A549 (cell line): ENCODE measurements at regions not wholly inside any gene's neighbourhood (a gene's known extent, or its start where the extent isn't known, plus 50 kb on each side); places are given as distances from the start of the nearest gene placed in this dataset.

Experiments
- ATAC-seq, 2 experiments: fragments of 200-7000 bp in 1 of 2; fragments of >200 bp in 1 of 2; cut with Nextera tagmentation in 1 of 2; cut with Tn5 transposase in 1 of 2; 3 replicates each; pipeline versions ENCODE4 v1.8.0 to v1.9.1; 2018 to 2020; ENCODE audit warnings: mild to moderate bottlenecking in 1 of 2, moderate library complexity in 1 of 2
- CTCF ChIA-PET: fragments of 300-600 bp; sonication (Branson Sonifier 250); formaldehyde crosslinking; extraction: SDS; loops from one replicate; lab custom pipeline; 2021; ENCODE audit warnings: antibody characterized with exemption, inconsistent platforms; lab: Yijun Ruan, JAX
- POLR2A ChIA-PET: fragments of 350-600 bp; formaldehyde crosslinking; extraction: SDS; loops from one replicate; lab custom pipeline; 2021; ENCODE audit warnings: antibody characterized with exemption, inconsistent platforms; lab: Yijun Ruan, JAX
- DNase-seq, 2 experiments: peaks; one replicate each; pipeline versions ENCODE4 v3.0.0 to v3.0.0-alpha.2; 2011 to 2016; ENCODE audit warnings: low read depth in 1 of 2, low spot score in 1 of 2
- FAIRE-seq: peaks from 2 replicates; lab custom pipeline; 2011; peaks lifted over from hg19 to GRCh38; lab: Jason Lieb, UNC
- H3K27ac ChIP-seq, 2 experiments: fragments of >200 bp; sonication (Bioruptor Twin); formaldehyde crosslinking; 3 replicates each; pipeline ENCODE4 v1.5.1; 2016 to 2017
- H3K4me1 ChIP-seq: fragments of >200 bp; sonication (Bioruptor Twin); formaldehyde crosslinking; 3 replicates; pipeline ENCODE4 v1.6.1; 2016
- H3K4me2 ChIP-seq: fragments of >200 bp; sonication (Bioruptor Twin); formaldehyde crosslinking; 3 replicates; pipeline ENCODE4 v1.6.1; 2016
- H3K4me3 ChIP-seq: fragments of >200 bp; sonication (Bioruptor Twin); formaldehyde crosslinking; 3 replicates; pipeline ENCODE4 v1.5.1; 2016
- H3K9me3 ChIP-seq: fragments of >200 bp; sonication (Bioruptor Twin); formaldehyde crosslinking; 3 replicates; pipeline ENCODE4 v1.6.1; 2016
- BCL3 ChIP-seq: fragments of >200 bp; sonication (Bioruptor Twin); formaldehyde crosslinking; IDR thresholded peaks from 3 replicates; pipeline ENCODE4 v1.6.1; 2016
- CBX2 ChIP-seq: fragments of 200-600 bp; sonication (generic); IDR thresholded peaks from 2 replicates; pipeline ENCODE4 v1.6.1; 2016; ENCODE audit warnings: low read depth, mild to moderate bottlenecking, borderline replicate concordance
- CBX8 ChIP-seq: fragments of 200-600 bp; sonication (generic); IDR thresholded peaks from 2 replicates; pipeline ENCODE4 v1.6.1; 2016
- CEBPB ChIP-seq, 2 experiments: fragments of >200 bp in 1 of 2; sonication (Bioruptor Twin) in 1 of 2; formaldehyde crosslinking in 1 of 2; IDR thresholded peaks; 2 replicates each; pipeline ENCODE4 v1.6.1; 2012 to 2016
- EHMT2 ChIP-seq: fragments of 200-600 bp; sonication (generic); IDR thresholded peaks from 2 replicates; pipeline ENCODE4 v1.6.1; 2016; ENCODE audit warnings: antibody characterized with exemption, low read depth, mild to moderate bottlenecking, moderate library complexity
- ESRRA ChIP-seq: fragments of 150-350 bp; IDR thresholded peaks from 2 replicates; pipeline ENCODE4 v1.6.1; 2014; ENCODE audit warnings: mild to moderate bottlenecking, low read length, borderline replicate concordance
- HES2 ChIP-seq: fragments of >200 bp; sonication (Bioruptor Twin); formaldehyde crosslinking; IDR thresholded peaks from 2 replicates; pipeline ENCODE4 v1.6.1; 2016
- HEYL ChIP-seq: fragments of 250-450 bp; sonication (Bioruptor Pico); IDR thresholded peaks from 2 replicates; pipeline ENCODE4 v1.8.0; 2021; ENCODE audit warnings: mild to moderate bottlenecking, moderate library complexity
- HOXA7 ChIP-seq: fragments of 250-450 bp; sonication (Bioruptor Pico); IDR thresholded peaks from 2 replicates; pipeline ENCODE4 v1.5.0; 2020; ENCODE audit warnings: mild to moderate bottlenecking, moderate library complexity
- KDM5A ChIP-seq: fragments of 200-600 bp; sonication (generic); IDR thresholded peaks from 2 replicates; pipeline ENCODE4 v1.6.1; 2016; ENCODE audit warnings: antibody characterized with exemption, mild to moderate bottlenecking
- MAFK ChIP-seq: fragments of 450-650 bp; IDR thresholded peaks from 2 replicates; pipeline ENCODE4 v1.6.1; 2014; ENCODE audit not compliant: partially characterized antibody
- MYC ChIP-seq: IDR thresholded peaks from 2 replicates; pipeline ENCODE4 v1.6.1; 2012; ENCODE audit warnings: mild to moderate bottlenecking, inconsistent platforms, low read length, improper control_type of control experiment, borderline replicate concordance
- NFE2L2 ChIP-seq: fragments of 150-350 bp; conservative IDR thresholded peaks from 2 replicates; pipeline ENCODE4 v1.6.1; 2014; ENCODE audit warnings: low read length
- NPAS2 ChIP-seq: fragments of 250-450 bp; sonication (Bioruptor Pico); IDR thresholded peaks from 2 replicates; pipeline ENCODE4 v1.8.0; 2022; ENCODE audit warnings: mild to moderate bottlenecking, moderate library complexity, borderline replicate concordance
- NR3C1 ChIP-seq: fragments of >200 bp; sonication (Bioruptor Twin); formaldehyde crosslinking; IDR thresholded peaks from 3 replicates; pipeline ENCODE4 v1.6.1; 2017
- POLR2A ChIP-seq: IDR thresholded peaks from 2 replicates; pipeline ENCODE4 v1.6.1; 2012; ENCODE audit warnings: mild to moderate bottlenecking, low read length
- RAD21 ChIP-seq, 2 experiments: fragments of >200 bp in 1 of 2; sonication (Bioruptor Twin) in 1 of 2; formaldehyde crosslinking in 1 of 2; IDR thresholded peaks in 1 of 2; conservative IDR thresholded peaks in 1 of 2; 2 replicates in 1 of 2; 3 replicates in 1 of 2; pipeline ENCODE4 v1.6.1; 2012 to 2018; ENCODE audit warnings: inconsistent platforms in 1 of 2
- RCOR1 ChIP-seq: fragments of 150-350 bp; IDR thresholded peaks from 2 replicates; pipeline ENCODE4 v1.6.1; 2014; ENCODE audit warnings: antibody characterized with exemption, low read length, low read depth
- SREBF2 ChIP-seq: fragments of 450-650 bp; IDR thresholded peaks from 2 replicates; pipeline ENCODE4 v1.6.1; 2014; ENCODE audit warnings: mild to moderate bottlenecking, moderate library complexity
- TFCP2L1 ChIP-seq: fragments of 250-450 bp; sonication (Bioruptor Pico); IDR thresholded peaks from 2 replicates; pipeline ENCODE4 v1.5.0; 2021; ENCODE audit warnings: mild to moderate bottlenecking
- WGBS: methylation state at CpG from one replicate; pipeline ENCODE4 v1.1.6; 2017; ENCODE audit errors: missing lambda C conversion rate; 5-methylcytosine and 5-hydroxymethylcytosine counted together

GRCh38 chr14:89015016-89015415 is 190.6 kb downstream of the TTC8 start:
- ATAC-seq (no peak), DNase-seq (no peak), FAIRE-seq (no peak)
- ChIA-PET POLR2A (no interaction called here), CTCF (interaction anchor here (1.0 to 4.2 kb wide), 4 partner anchors 12 to 347 kb away, joined by 3 to 24 read pairs (median 6); no protein-coding TSS in a partner anchor)
- Histone ChIP-seq H3K4me1 (peaks cover 9% of the 10 kb centered on the region), H3K9me3 (no peaks in the 10 kb centered on the region), H3K27ac (no peak overlapping the region), H3K4me3 (no peak overlapping the region), H3K4me2 (no peak overlapping the region)
- WGBS = 64% methylated on average over 1 of the region's 1 CpG
- TF ChIP-seq ESRRA = no peak
- no peak for TF ChIP-seq BCL3
- peak in 1 of 2 experiments; percentile 38; a peak in 2 of 5 replicates for TF ChIP-seq RAD21 (conservative IDR thresholded peaks at IDR 0.05 in 1 of 2, IDR thresholded peaks at IDR 0.05 in 1 of 2)
- no peak for TF ChIP-seq SREBF2
- no peak for TF ChIP-seq NFE2L2

GRCh38 chr14:89017417-89017816 is 193.0 kb downstream of the TTC8 start:
- CTCF ChIA-PET = interaction anchor here (0.6 to 2.5 kb wide), 2 partner anchors 8 to 9 kb away, joined by 3 to 9 read pairs; no protein-coding TSS in a partner anchor
- FAIRE-seq (no peak), DNase-seq (no peak), ATAC-seq (0 out of 6 replicates have a peak, but pooled peaks of 1 of the 2 experiments have one; percentile 52)
- TF ChIP-seq NPAS2 (CRISPR knock-in tag) (no peak), CEBPB (IDR thresholded peaks at IDR 0.05) (0 out of 4 replicates have a peak, but pooled peaks have one; percentile 15 to 38)
- Histone ChIP-seq H3K27ac (no peak overlapping the region), H3K9me3 (no peaks in the 10 kb centered on the region), H3K4me3 (no peak overlapping the region), H3K4me2 (no peak overlapping the region), H3K4me1 (peaks cover 4% of the 10 kb centered on the region)
- 38% methylated on average over 4 of the region's 4 CpGs for WGBS
- POLR2A ChIA-PET = no interaction called here

GRCh38 chr14:89022274-89022673 is 197.8 kb downstream of the TTC8 start:
- Histone ChIP-seq H3K4me2 (no peak overlapping the region), H3K27ac (no peak overlapping the region), H3K4me1 (no peaks in the 10 kb centered on the region), H3K4me3 (no peak overlapping the region), H3K9me3 (0 out of 3 replicates have a peak, but pooled peaks cover 2% of the 10 kb centered on the region)
- TF ChIP-seq EHMT2 = no peak
- TF ChIP-seq POLR2A = no peak
- no peak for TF ChIP-seq HEYL (CRISPR knock-in tag)
- no peak for TF ChIP-seq CBX2
- no peak for TF ChIP-seq KDM5A
- TF ChIP-seq TFCP2L1 = no peak
- TF ChIP-seq MYC = no peak
- TF ChIP-seq HOXA7 (CRISPR knock-in tag) = no peak
- CTCF ChIA-PET = interaction anchor here (0.6 to 1.7 kb wide), 3 partner anchors 122 to 955 kb away, joined by 3 to 5 read pairs (median 3); partner anchors contain the start of gene EML5
- POLR2A ChIA-PET = no interaction called here
- WGBS = 43% methylated on average over 4 of the region's 4 CpGs
- FAIRE-seq (no peak), ATAC-seq (no peak), DNase-seq (no peak)

- FAIRE-seq (no peak), ATAC-seq (no peak), DNase-seq (no peak)
- H3K9me3 ChIP-seq = 0 out of 3 replicates have a peak, but pooled peaks cover 2% of the 10 kb centered on the region
- H3K27ac ChIP-seq = no peak overlapping the region
- H3K4me3 ChIP-seq = no peak overlapping the region
- CTCF ChIA-PET = interaction anchor here (5.6 kb wide), 1 partner anchor 14 kb away, joined by 47 read pairs; no protein-coding TSS in a partner anchor
- no peak for TF ChIP-seq MAFK
- TF ChIP-seq RCOR1 = no peak
- TF ChIP-seq HES2 = no peak
- TF ChIP-seq MYC = no peak
- TF ChIP-seq NR3C1 = no peak
- TF ChIP-seq CBX8 = no peak
- 76% methylated on average over 4 of the region's 4 CpGs for WGBS
- no peaks in the 10 kb centered on the region for H3K4me1 ChIP-seq
- POLR2A ChIA-PET = no interaction called here
- no peak overlapping the region for H3K4me2 ChIP-seq
Observed at GRCh38 chr14:89024691-89025090, 200.2 kb downstream of the TTC8 start.
